Right renal cortex interstitium (tissue), 3 donors: ENCODE measurements at regions not wholly inside any gene's neighbourhood (a gene's known extent, or its start where the extent isn't known, plus 50 kb on each side); places are given as distances from the start of the nearest gene placed in this dataset.
"Not testable (repeated sequence)": the region's sequence is repeated elsewhere in the genome, so short reads cannot be mapped to it uniquely, and the experiment has no call there.

ENCODE experiments used
- DNase-seq, 3 donors: peaks; one replicate each; pipeline ENCODE4 v3.0.0-alpha.2; 2013; ENCODE audit warnings: low read depth in 3 of 3, low spot score in 2 of 3

- DNase-seq, result no peak
These were observed 536.0 kb downstream of the GABRG2 start for GRCh38 chr5:162603443-162604070.

DNA sequence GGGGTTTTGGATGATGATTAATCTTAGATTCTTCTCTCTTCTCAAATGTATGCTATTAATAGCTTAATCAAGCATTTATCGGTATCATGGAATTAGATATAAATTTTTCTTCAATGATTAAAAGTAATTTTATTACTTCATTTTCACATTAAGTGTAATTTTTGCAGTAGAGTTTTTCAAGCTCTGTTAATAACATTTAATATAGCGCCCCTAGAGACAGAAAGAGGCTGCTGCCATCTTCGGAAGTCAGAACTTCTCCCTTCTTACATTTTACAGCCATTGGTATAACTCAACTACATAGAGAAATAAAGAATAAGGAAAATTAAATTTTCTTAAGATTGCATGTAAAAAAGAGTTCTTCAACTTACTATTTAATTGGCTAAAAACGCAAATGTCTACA, 540.3 kb downstream of the GABRG2 start:
- no peak for DNase-seq

- not testable (repeated sequence) for DNase-seq
These were observed 554.2 kb downstream of the GABRG2 start for GRCh38 chr5:162621726-162622263.

GRCh38 chr5:162624110-162624509, 556.5 kb downstream of the GABRG2 start:
- DNase-seq, result no peak

GRCh38 chr5:162637481-162637880, 569.9 kb downstream of the GABRG2 start:
- DNase-seq, result no peak

GRCh38 chr5:162638849-162639248, 571.3 kb downstream of the GABRG2 start:
- DNase-seq, result no peak

- no peak for DNase-seq
These were observed 573.7 kb downstream of the GABRG2 start for GRCh38 chr5:162641142-162641813.

DNA sequence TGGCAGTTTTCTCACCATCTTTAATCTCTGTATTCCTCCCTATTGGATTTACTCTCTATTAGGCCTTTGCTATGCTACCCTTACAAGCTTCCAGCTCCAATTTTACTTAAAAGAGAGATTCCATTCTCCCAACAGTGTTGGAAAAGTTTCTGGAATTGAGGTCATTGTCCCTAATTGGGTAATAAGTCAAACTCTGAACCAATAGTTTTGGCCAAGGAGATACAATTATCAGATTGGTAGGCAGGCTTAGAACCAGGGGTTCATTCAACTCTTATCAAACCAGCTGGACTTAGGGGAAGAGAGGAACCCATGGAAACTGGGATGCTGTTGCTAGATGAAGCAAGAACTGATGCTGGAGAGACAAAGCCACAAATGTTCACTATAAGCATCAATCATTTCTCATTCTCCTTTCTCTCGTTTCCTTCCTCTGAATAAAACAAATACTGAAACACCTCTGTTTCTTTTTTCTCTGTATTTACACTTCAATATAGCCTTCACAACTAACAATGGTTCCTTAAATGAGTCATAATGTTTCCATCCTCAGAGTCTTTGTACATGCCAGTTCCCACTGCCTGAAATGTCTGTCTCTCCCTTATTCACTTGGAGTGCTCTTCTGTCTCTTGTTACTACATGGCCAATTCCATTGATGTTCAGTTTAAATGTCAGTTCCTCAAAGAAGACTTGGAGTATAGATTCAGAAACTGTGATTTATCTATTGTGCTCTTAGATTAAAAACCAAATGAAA, 587.3 kb downstream of the GABRG2 start:
- DNase-seq, result no peak

DNA sequence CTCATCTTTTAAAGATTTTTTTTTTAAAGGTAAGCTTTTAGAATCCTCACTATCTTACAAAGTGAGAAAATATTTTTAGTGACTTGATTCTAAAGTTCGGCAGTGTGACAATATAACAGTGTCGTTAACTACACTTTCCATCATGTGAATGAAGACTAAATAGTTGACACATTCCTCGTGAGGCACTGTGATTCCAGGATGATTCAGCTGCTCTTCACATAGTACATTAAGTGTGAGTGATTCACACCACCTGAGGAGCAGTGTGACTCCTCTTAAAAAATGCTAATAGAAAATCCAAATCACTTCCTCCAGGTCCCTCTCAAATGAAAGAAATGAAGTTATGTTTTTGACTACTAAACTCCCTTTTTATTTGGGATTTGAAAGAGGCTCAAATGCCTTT, 589.5 kb downstream of the GABRG2 start:
- no peak for DNase-seq

DNA sequence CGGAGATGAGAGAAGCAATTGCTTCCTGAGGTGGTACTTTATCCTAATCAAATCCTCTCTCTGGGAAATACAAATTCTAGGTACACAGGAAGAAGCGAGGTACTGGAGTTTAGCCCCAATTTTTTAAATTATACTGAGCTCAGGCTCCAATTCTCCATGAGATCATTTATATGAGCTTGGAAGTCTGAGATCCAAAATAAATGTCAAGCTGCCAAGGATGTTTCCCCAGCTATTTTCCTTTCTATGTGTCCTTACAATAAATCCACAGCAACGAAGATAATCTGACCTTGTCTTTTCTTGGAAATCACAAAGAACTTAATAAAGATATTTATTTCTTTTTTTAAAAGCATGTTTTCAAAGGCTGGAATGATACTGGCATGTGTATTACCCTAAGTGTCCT, 597.3 kb downstream of the GABRG2 start:
- no peak for DNase-seq

- DNase-seq, result no peak
These were observed 601.4 kb downstream of the GABRG2 start for GRCh38 chr5:162668926-162669325.

GRCh38 chr5:162672061-162672460, 604.5 kb downstream of the GABRG2 start:
- no peak for DNase-seq

DNA sequence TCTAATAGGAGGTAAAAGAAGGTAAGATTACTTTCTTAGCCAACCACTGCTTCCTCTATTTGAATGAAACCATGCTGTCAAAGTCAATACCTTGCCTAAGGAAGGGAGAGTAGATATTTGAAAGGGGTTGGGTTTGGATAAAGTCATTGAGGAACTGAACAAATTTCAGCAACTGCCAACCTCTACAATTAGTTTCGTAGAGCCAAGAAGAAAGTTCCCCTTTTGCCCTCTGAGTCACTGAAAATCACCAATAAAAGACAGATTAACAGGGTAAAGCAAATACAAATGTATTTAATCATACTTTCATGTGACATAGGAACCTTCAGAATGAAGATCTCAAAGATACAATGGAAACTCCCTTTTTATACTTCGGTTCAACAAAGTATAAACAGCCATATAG, 615.7 kb downstream of the GABRG2 start:
- no peak for DNase-seq

DNA sequence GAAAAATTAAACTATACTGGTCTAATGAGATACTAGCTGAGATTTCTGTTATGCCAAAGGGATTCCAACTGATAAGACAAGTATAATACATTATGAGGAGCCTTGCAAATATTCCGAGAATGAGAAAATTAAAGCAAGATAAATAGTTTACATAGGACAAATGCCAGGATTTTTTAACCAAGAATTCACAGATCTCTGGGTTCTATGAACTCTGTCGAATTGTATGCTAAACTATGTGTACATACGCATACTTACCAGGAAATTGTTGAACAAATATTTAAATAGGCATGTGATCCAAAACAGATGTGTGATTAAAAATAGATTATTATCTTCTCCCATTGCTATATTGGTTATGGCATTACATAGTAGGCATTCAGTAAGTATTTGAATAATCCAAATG, 616.6 kb downstream of the GABRG2 start:
- DNase-seq, result no peak

DNA sequence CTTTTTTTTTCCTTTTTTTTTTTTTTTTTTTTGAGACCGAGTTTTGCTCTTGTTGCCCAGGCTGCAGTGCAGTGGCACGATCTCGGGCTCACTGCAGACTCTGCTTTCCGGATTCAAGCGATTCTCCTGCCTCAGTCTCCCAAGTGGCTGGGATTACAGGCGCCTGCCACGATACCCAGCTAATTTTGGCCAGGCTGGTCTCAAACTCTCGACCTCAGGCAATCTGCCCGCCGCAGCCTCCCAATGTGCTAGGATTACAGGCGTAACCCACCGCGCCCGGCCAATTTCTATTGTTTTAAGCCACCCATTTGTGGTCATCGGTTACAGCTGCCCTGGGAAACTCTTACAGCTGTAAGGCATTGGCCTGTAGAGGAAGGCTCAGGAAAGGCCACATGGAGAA, 617.7 kb downstream of the GABRG2 start:
- DNase-seq, result no peak

- not testable (repeated sequence) for DNase-seq
These were observed 628.7 kb downstream of the GABRG2 start for GRCh38 chr5:162696272-162696671.

- no peak for DNase-seq
These were observed 631.8 kb downstream of the GABRG2 start for GRCh38 chr5:162699361-162699760.

DNA sequence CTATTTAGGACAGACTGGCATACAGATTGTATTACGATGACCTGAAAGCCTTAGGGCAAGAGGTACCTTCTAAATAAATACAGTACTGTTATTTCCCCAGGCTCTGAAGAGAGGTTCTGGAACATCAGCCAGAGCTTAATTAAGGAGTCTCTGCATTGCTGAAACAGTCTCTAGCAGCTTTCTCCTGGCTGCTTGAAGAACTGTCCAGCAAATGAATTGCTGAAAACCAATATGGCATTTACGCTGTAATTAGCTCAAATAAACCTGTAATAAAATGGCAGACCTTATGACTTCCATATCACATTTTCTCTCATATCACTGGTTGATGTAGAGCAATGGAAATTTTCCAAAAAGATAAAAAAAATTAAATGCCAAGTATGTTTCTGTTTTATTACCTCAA, 636.3 kb downstream of the GABRG2 start:
- peak in 1 of 3 donors; percentile 1 for DNase-seq

- DNase-seq, result no peak
These were observed 643.7 kb downstream of the GABRG2 start for GRCh38 chr5:162711244-162711643.

DNA sequence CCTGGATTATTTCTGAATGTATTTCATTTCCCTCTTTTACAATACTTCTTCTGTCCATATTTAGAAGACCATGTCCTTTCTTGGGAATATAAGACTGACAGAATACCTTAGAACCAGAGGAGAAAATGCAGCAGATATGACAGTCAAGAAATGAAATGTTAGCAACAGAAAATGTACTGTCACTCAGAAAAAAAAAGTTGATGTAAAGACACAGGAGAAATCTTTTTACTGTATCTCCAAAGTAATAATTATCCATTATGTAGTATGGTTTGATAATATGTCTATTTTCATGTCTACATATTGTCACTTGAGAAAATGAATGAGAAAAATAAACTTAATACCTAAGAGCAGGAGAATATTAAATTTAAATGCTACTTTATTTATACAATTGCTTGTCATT, 652.1 kb downstream of the GABRG2 start:
- DNase-seq, result no peak

GRCh38 chr5:162721125-162721524, 653.6 kb downstream of the GABRG2 start:
- DNase-seq, result no peak

GRCh38 chr5:162752612-162753011, 684.8 kb upstream of the CCNG1 start:
- DNase-seq, result no peak
